SK-N-SH (cell line): ENCODE measurements at regions not wholly inside any gene's neighbourhood (a gene's known extent, or its start where the extent isn't known, plus 50 kb on each side); places are given as distances from the start of the nearest gene placed in this dataset.

Source experiments
- CHD2 ChIP-seq: fragments of 150-350 bp; IDR thresholded peaks from 2 replicates; pipeline ENCODE4 v1.6.1; 2018; ENCODE audit warnings: low read length; ENCODE audit not compliant: partially characterized antibody
- CTCF ChIP-seq: fragments of 200-600 bp; sonication (generic); IDR thresholded peaks from 2 replicates; pipeline ENCODE4 v1.6.1; 2017; ENCODE audit warnings: antibody characterized with exemption, mild to moderate bottlenecking, moderate library complexity
- EZH2phosphoT487 ChIP-seq: fragments of 200-600 bp; sonication (generic); IDR thresholded peaks from 2 replicates; pipeline ENCODE4 v1.6.1; 2017; ENCODE audit warnings: low read depth, mixed run types, mild to moderate bottlenecking, antibody characterized with exemption, moderate library complexity, borderline replicate concordance
- GABPA ChIP-seq: IDR thresholded peaks from 2 replicates; pipeline ENCODE4 v1.4.0; 2012; ENCODE audit warnings: low read depth, mild to moderate bottlenecking
- GATA2 ChIP-seq: sonication (generic); formaldehyde crosslinking; IDR thresholded peaks from 2 replicates; pipeline ENCODE4 v1.5.0; 2020; ENCODE audit warnings: mild to moderate bottlenecking, missing genetic modification reagents
- MAX ChIP-seq: IDR thresholded peaks from 2 replicates; pipeline ENCODE4 v1.4.0; 2012; ENCODE audit warnings: low read depth
- POLR2AphosphoS5 ChIP-seq: IDR thresholded peaks from 2 replicates; pipeline ENCODE4 v1.6.1; 2012; ENCODE audit warnings: low read depth, low read length
- RAD21 ChIP-seq: IDR thresholded peaks from 2 replicates; pipeline ENCODE4 v1.6.1; 2012; ENCODE audit warnings: mild to moderate bottlenecking, low read length
- RFX5 ChIP-seq: IDR thresholded peaks from 2 replicates; pipeline ENCODE4 v1.6.1; 2012; ENCODE audit warnings: mild to moderate bottlenecking, improper control_type of control experiment, low read length
- TAF1 ChIP-seq: IDR thresholded peaks from 2 replicates; pipeline ENCODE4 v1.6.1; 2012; ENCODE audit warnings: low read depth, mild to moderate bottlenecking, low read length, moderate library complexity, borderline replicate concordance
- YY1 ChIP-seq: IDR thresholded peaks from 2 replicates; pipeline ENCODE4 v1.4.0; 2012; ENCODE audit warnings: low read depth, mild to moderate bottlenecking
- ZBTB33 ChIP-seq: IDR thresholded peaks from 2 replicates; pipeline ENCODE4 v1.4.0; 2012; ENCODE audit warnings: low read depth, borderline replicate concordance

- no peak for TF ChIP-seq TAF1
- TF ChIP-seq CHD2 = no peak
- no peak for TF ChIP-seq RAD21
- no peak for TF ChIP-seq EZH2phosphoT487
- no peak for TF ChIP-seq YY1
- no peak for TF ChIP-seq CTCF
- no peak for TF ChIP-seq ZBTB33
- no peak for TF ChIP-seq RFX5
- TF ChIP-seq GABPA = no peak
- no peak for TF ChIP-seq GATA2
- no peak for TF ChIP-seq POLR2AphosphoS5
- no peak for TF ChIP-seq MAX
Observed at GRCh38 chr1:228548788-228549187, 61.6 kb downstream of the RNF187 start.
